ENCODE measurements at regions not wholly inside any gene's neighbourhood (a gene's known extent, or its start where the extent isn't known, plus 50 kb on each side); places are given as distances from the start of the nearest gene placed in this dataset.

DNA sequence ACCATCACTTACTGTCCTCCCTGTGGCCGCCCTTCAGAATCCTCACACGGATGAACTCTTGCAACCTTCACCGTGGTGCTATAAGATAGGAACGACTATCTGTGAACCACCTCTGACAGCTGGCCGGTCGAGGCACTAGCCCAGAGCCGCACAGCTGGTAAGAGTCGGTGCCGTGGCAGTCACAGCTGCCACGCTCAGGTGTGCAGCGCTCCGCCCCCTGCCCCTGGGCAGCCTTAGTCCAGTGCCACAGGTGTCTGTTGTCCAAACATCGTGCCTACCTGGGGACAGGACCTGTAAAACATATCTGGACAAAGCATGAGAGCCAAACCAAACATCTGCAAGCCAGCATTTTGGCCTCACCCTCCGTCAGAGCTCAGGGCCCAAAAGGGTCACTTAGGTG lies 55.3 kb upstream of the SALL3 start:
- Histone ChIP-seq H3K27ac (ENCODE audit: low read length) (no peak overlapping the region), H3K4me1 (ENCODE audit: insufficient read depth, low read length) (no peaks in the 10 kb centered on the region), H3K27me3 (ENCODE audit: insufficient read depth, low read length, poor library complexity) (no peaks in the 10 kb centered on the region), H2AFZ (ENCODE audit: low read depth, low read length) (no peak overlapping the region), H3K4me3 (ENCODE audit: low read depth in 1 of 2, low read length in 2 of 2) (no peak overlapping the region), H3K4me2 (ENCODE audit: insufficient read depth, low read length) (no peak overlapping the region), H3K9ac (ENCODE audit: low read depth, low read length) (no peak overlapping the region), H3K36me3 (ENCODE audit: insufficient read depth, low read length) (no peaks in the 10 kb centered on the region), H3K9me3 (ENCODE audit: insufficient read depth, low read length, severe bottlenecking) (no peaks in the 10 kb centered on the region), H3K79me2 (ENCODE audit: insufficient read depth, low read length) (no peaks in the 10 kb centered on the region), H4K20me1 (ENCODE audit: insufficient read depth, low read length) (no peaks in the 10 kb centered on the region)
- no peak for DNase-seq
- TF ChIP-seq, protein P1, sequence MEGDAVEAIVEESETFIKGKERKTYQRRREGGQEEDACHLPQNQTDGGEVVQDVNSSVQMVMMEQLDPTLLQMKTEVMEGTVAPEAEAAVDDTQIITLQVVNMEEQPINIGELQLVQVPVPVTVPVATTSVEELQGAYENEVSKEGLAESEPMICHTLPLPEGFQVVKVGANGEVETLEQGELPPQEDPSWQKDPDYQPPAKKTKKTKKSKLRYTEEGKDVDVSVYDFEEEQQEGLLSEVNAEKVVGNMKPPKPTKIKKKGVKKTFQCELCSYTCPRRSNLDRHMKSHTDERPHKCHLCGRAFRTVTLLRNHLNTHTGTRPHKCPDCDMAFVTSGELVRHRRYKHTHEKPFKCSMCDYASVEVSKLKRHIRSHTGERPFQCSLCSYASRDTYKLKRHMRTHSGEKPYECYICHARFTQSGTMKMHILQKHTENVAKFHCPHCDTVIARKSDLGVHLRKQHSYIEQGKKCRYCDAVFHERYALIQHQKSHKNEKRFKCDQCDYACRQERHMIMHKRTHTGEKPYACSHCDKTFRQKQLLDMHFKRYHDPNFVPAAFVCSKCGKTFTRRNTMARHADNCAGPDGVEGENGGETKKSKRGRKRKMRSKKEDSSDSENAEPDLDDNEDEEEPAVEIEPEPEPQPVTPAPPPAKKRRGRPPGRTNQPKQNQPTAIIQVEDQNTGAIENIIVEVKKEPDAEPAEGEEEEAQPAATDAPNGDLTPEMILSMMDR (IDR thresholded peaks at IDR 0.05; ENCODE audit: borderline replicate concordance, extremely low read depth, low read length, poor library complexity, severe bottlenecking), result no peak
- TF ChIP-seq EZH2 (IDR thresholded peaks at IDR 0.05; ENCODE audit: borderline replicate concordance, low read depth, low read length, severe bottlenecking), result no peak
- ATAC-seq (ENCODE audit: insufficient read depth, low read depth), result no peak

DNA sequence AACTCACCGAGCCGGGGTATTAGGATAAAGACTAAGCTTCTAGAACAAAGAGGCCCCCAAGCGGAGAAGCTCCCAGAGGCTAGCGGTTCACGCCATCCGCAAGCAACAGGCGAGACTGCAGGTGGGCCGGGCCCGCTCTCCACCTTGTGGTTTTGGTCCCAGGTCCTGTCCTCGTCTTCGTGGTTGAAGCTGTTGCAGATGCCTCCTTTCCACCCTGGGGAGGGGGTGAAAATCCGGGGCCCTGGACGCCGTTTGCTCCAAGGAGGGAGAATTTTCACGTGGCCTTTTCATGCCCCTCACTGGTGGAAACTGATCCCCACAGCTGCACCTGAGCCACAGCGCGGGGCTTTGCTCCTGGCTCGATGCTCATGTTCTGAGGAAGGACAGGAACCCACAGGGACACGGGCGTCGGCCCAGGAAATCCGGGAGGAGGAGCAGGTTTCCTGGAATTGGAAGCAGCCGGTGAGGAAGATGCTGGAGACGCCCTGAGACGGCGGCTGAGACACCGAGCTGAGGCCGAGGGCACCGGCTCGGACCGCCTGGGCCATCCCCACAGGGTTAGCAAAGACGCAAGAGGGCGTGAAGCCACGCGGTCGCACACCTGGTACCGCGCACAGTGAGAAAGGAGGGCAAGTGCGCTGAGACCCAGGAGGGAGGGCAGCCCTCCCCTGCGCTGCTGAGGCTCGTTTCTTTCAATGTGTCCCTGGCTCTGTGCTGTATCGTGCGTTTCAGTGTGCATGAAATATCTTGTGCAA lies 54.7 kb upstream of the SALL3 start:
- Histone ChIP-seq H3K9ac (ENCODE audit: low read depth, low read length) (no peak overlapping the region), H3K4me3 (ENCODE audit: low read depth in 1 of 2, low read length in 2 of 2) (no peak overlapping the region), H3K79me2 (ENCODE audit: insufficient read depth, low read length) (no peaks in the 10 kb centered on the region), H4K20me1 (ENCODE audit: insufficient read depth, low read length) (no peaks in the 10 kb centered on the region), H2AFZ (ENCODE audit: low read depth, low read length) (no peak overlapping the region), H3K4me2 (ENCODE audit: insufficient read depth, low read length) (no peak overlapping the region), H3K9me3 (ENCODE audit: insufficient read depth, low read length, severe bottlenecking) (no peaks in the 10 kb centered on the region), H3K4me1 (ENCODE audit: insufficient read depth, low read length) (no peaks in the 10 kb centered on the region), H3K27me3 (ENCODE audit: insufficient read depth, low read length, poor library complexity) (no peaks in the 10 kb centered on the region), H3K27ac (ENCODE audit: low read length) (no peak overlapping the region), H3K36me3 (ENCODE audit: insufficient read depth, low read length) (no peaks in the 10 kb centered on the region)
- DNase-seq (no peak), ATAC-seq (ENCODE audit: insufficient read depth, low read depth) (no peak)
- TF ChIP-seq, protein P1 (IDR thresholded peaks at IDR 0.05; ENCODE audit: borderline replicate concordance, extremely low read depth, low read length, poor library complexity, severe bottlenecking), result no peak
- no peak for TF ChIP-seq EZH2 (IDR thresholded peaks at IDR 0.05; ENCODE audit: borderline replicate concordance, low read depth, low read length, severe bottlenecking)

DNA sequence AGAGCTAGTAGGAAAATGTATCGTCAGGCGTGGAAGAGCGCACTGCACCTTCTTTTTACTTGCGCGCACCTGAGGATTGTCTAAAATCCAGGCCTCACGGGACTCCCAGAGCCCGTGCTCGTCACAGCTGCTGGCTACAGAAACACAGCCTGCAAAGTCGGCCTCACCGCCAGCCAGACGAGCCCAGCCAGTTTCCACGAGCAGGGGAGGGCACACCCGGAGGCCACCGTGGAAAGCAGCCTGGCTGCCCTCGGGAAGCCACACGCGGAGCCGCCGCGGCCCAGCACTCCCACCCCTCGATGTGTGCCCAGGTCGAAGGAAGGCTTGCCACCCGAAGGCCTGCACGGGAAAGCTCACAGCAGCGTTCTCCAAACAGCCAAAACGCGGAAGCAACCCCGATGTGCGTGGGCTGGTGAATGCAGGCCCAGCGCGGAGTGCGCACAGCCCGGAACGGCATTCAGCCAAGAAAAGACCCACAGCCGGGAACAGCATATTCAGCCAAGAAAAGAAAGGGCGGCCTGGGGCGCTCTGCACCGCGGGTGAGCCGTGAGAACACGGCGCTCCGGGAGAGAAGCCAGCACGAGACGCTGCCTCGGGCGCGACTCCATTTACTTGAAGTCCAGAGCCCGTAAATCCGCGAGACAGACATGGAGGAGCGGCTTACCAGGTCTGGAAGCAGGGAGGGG lies 53.9 kb upstream of the SALL3 start:
- no peak for ATAC-seq (ENCODE audit: insufficient read depth, low read depth)
- Histone ChIP-seq H4K20me1 (ENCODE audit: insufficient read depth, low read length) (no peaks in the 10 kb centered on the region), H3K4me3 (ENCODE audit: low read depth in 1 of 2, low read length in 2 of 2) (no peak overlapping the region), H3K27ac (ENCODE audit: low read length) (no peak overlapping the region), H3K4me1 (ENCODE audit: insufficient read depth, low read length) (no peaks in the 10 kb centered on the region), H3K9ac (ENCODE audit: low read depth, low read length) (no peak overlapping the region), H2AFZ (ENCODE audit: low read depth, low read length) (no peak overlapping the region), H3K36me3 (ENCODE audit: insufficient read depth, low read length) (no peaks in the 10 kb centered on the region), H3K79me2 (ENCODE audit: insufficient read depth, low read length) (no peaks in the 10 kb centered on the region), H3K9me3 (ENCODE audit: insufficient read depth, low read length, severe bottlenecking) (no peaks in the 10 kb centered on the region), H3K27me3 (ENCODE audit: insufficient read depth, low read length, poor library complexity) (no peaks in the 10 kb centered on the region), H3K4me2 (ENCODE audit: insufficient read depth, low read length) (no peak overlapping the region)
- TF ChIP-seq EZH2 (IDR thresholded peaks at IDR 0.05; ENCODE audit: borderline replicate concordance, low read depth, low read length, severe bottlenecking), result no peak
- no peak for DNase-seq

DNA sequence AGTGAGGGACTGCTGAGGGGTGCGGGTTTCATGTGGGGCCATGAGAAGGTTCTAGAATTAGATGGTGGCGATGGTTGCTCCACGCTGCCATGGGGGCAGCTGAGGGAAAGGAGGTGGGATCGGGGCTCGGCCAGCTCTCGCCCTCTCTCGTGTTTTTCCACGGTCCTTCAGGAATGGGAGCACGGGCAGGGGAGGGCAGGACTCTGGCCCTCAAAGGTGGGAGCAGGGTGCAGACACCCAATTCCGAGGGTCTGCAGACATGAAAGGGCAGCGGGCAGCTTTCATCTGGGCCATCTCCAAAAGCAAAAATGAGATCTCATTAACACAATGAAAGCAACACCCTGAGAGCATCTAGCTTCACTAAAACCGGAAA lies 53.4 kb upstream of the SALL3 start:
- Histone ChIP-seq H3K9ac (ENCODE audit: low read depth, low read length) (no peak overlapping the region), H3K9me3 (ENCODE audit: insufficient read depth, low read length, severe bottlenecking) (no peaks in the 10 kb centered on the region), H3K4me2 (ENCODE audit: insufficient read depth, low read length) (no peak overlapping the region), H2AFZ (ENCODE audit: low read depth, low read length) (no peak overlapping the region), H3K27ac (ENCODE audit: low read length) (no peak overlapping the region), H3K36me3 (ENCODE audit: insufficient read depth, low read length) (no peaks in the 10 kb centered on the region), H3K4me3 (ENCODE audit: low read depth in 1 of 2, low read length in 2 of 2) (no peak overlapping the region), H3K79me2 (ENCODE audit: insufficient read depth, low read length) (no peaks in the 10 kb centered on the region), H3K27me3 (ENCODE audit: insufficient read depth, low read length, poor library complexity) (no peaks in the 10 kb centered on the region), H3K4me1 (ENCODE audit: insufficient read depth, low read length) (no peaks in the 10 kb centered on the region), H4K20me1 (ENCODE audit: insufficient read depth, low read length) (no peaks in the 10 kb centered on the region)
- ATAC-seq (ENCODE audit: insufficient read depth, low read depth), result no peak
- no peak for DNase-seq
- TF ChIP-seq, protein P1 (IDR thresholded peaks at IDR 0.05; ENCODE audit: borderline replicate concordance, extremely low read depth, low read length, poor library complexity, severe bottlenecking), result no peak
- TF ChIP-seq EZH2 (IDR thresholded peaks at IDR 0.05; ENCODE audit: borderline replicate concordance, low read depth, low read length, severe bottlenecking), result no peak

Measured in DND-41 (cell line).